GM18861 (cell line): ENCODE measurements at regions not wholly inside any gene's neighbourhood (a gene's known extent, or its start where the extent isn't known, plus 50 kb on each side); places are given as distances from the start of the nearest gene placed in this dataset.

Experiments used
- ATAC-seq: cut with Tn5 transposase; IDR thresholded peaks from one replicate; pipeline ENCODE4 v1.9.1; 2021; ENCODE audit not compliant: unreplicated experiment

- ATAC-seq = no peak
Observed at GRCh38 chr5:28500511-28500910, 1462.1 kb upstream of the CDH9 start.

GRCh38 chr5:28499766-28500290 lies 1461.4 kb upstream of the CDH9 start:
- ATAC-seq = no peak

- no peak for ATAC-seq
Observed at GRCh38 chr5:28495876-28496275, 1457.5 kb upstream of the CDH9 start.

- ATAC-seq = no peak
Observed at GRCh38 chr5:28493456-28493855, 1455.1 kb upstream of the CDH9 start.

GRCh38 chr5:28488752-28489151 lies 1450.4 kb upstream of the CDH9 start:
- no peak for ATAC-seq

GRCh38 chr5:28483327-28484025 lies 1445.1 kb upstream of the CDH9 start:
- no peak for ATAC-seq

- ATAC-seq = no peak
Observed at GRCh38 chr5:28473531-28474107, 1435.2 kb upstream of the CDH9 start.

GRCh38 chr5:28468166-28468565 lies 1429.8 kb upstream of the CDH9 start:
- no peak for ATAC-seq

- ATAC-seq = no peak
Observed at GRCh38 chr5:28463728-28464127, 1425.3 kb upstream of the CDH9 start.

GRCh38 chr5:28451483-28451882 lies 1413.1 kb upstream of the CDH9 start:
- ATAC-seq = no peak

GRCh38 chr5:28450997-28451396 lies 1412.6 kb upstream of the CDH9 start:
- no peak for ATAC-seq

GRCh38 chr5:28448791-28449190 lies 1410.4 kb upstream of the CDH9 start:
- ATAC-seq = no peak

- ATAC-seq = no peak
Observed at GRCh38 chr5:28430565-28431178, 1392.3 kb upstream of the CDH9 start.

- ATAC-seq = no peak
Observed at GRCh38 chr5:28421141-28421540, 1382.8 kb upstream of the CDH9 start.

- no peak for ATAC-seq
Observed at GRCh38 chr5:28415791-28416443, 1377.5 kb upstream of the CDH9 start.

GRCh38 chr5:28414619-28415018 lies 1376.2 kb upstream of the CDH9 start:
- no peak for ATAC-seq

GRCh38 chr5:28408651-28409050 lies 1370.3 kb upstream of the CDH9 start:
- no peak for ATAC-seq

GRCh38 chr5:28408186-28408585 lies 1369.8 kb upstream of the CDH9 start:
- ATAC-seq = no peak

- no peak for ATAC-seq
Observed at GRCh38 chr5:28404363-28405071, 1366.1 kb upstream of the CDH9 start.

- ATAC-seq = no peak
Observed at GRCh38 chr5:28403846-28404245, 1365.5 kb upstream of the CDH9 start.
